Uterus (tissue), 3 donors: ENCODE measurements at regions not wholly inside any gene's neighbourhood (a gene's known extent, or its start where the extent isn't known, plus 50 kb on each side); places are given as distances from the start of the nearest gene placed in this dataset.

Experiments used
- DNase-seq, 2 donors: peaks; one replicate each; pipeline ENCODE4 v3.0.0-alpha.2; 2019 to 2020
- H3K27ac ChIP-seq, 2 donors: fragments of 200-600 bp; sonication (generic); 1 replicate in 1 of 2; 2 replicates in 1 of 2; pipeline ENCODE4 v1.5.1; 2016 to 2018
- H3K27me3 ChIP-seq, 2 donors: fragments of 200-600 bp; sonication (generic); one replicate each; pipeline ENCODE4 v1.5.1; 2018 to 2019; ENCODE audit warnings: control low read depth in 1 of 2
- H3K36me3 ChIP-seq, 2 donors: fragments of 200-600 bp; sonication (generic); one replicate each; pipeline ENCODE4 v1.5.1; 2019; ENCODE audit warnings: control low read depth in 1 of 2
- H3K4me1 ChIP-seq, 2 donors: fragments of 200-600 bp; sonication (generic); one replicate each; pipeline ENCODE4 v1.5.1; 2018 to 2019; ENCODE audit warnings: control low read depth in 1 of 2
- H3K4me3 ChIP-seq, 2 donors: fragments of 200-600 bp; sonication (generic); 1 replicate in 1 of 2; 2 replicates in 1 of 2; pipeline ENCODE4 v1.5.1; 2018 to 2019; ENCODE audit warnings: mild to moderate bottlenecking in 1 of 2
- H3K9me3 ChIP-seq, 2 donors: fragments of 200-600 bp; sonication (generic); one replicate each; pipeline ENCODE4 v1.5.1; 2019; ENCODE audit warnings: control low read depth in 1 of 2
- POLR2A ChIP-seq, 2 donors: fragments of 450-650 bp; IDR thresholded peaks; one replicate each; pipeline ENCODE4 v1.6.1; 2016; ENCODE audit warnings: antibody characterized with exemption in 2 of 2, mild to moderate bottlenecking in 1 of 2, moderate library complexity in 1 of 2
- intact Hi-C: fragments of 100-400 bp; cut with DNase I; formaldehyde crosslinking; loops from one replicate; pipeline ENCODE4 v1.15.1; 2023; ENCODE audit warnings: low total_unique reads
- TF ChIP-seq, protein P1 (sequence below), 4 experiments: fragments of 200-600 bp in 2 of 4; fragments of 450-650 bp in 2 of 4; sonication (generic) in 2 of 4; IDR thresholded peaks; one replicate each; pipeline ENCODE4 v1.5.1; 2016 to 2019; ENCODE audit warnings: antibody characterized with exemption in 4 of 4, mild to moderate bottlenecking in 2 of 4, moderate library complexity in 1 of 4
- donor health status: DM: yes; HTN: yes; CAD: no.

DNA sequence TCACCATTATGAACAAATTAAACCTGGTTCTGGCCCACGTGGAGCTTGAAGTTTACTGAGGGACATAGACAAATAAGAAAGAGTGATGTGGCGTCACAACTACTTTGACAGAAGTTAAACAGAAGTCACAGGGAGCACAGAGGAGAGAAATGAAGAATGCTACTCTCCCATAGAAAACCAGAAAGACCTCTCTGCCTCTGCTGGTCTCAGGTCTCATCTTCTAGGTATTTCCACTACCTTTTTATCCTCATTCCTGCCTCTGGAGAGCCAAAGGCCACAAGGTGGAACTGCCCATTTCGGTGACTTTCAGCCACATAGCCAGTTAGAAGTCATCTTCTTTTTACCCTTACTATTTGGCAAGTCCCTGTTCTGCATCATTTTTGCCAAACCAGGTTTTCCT lies 170.5 kb downstream of the CAND1 start:
- intact Hi-C loops, result no loop called here
- H3K9me3 ChIP-seq, result no peaks in the 10 kb centered on the region
- no peaks in the 10 kb centered on the region for H3K27me3 ChIP-seq
- peaks cover 0 to 5% of the 10 kb centered on the region in 2 donors for H3K4me1 ChIP-seq
- TF ChIP-seq, protein P1, sequence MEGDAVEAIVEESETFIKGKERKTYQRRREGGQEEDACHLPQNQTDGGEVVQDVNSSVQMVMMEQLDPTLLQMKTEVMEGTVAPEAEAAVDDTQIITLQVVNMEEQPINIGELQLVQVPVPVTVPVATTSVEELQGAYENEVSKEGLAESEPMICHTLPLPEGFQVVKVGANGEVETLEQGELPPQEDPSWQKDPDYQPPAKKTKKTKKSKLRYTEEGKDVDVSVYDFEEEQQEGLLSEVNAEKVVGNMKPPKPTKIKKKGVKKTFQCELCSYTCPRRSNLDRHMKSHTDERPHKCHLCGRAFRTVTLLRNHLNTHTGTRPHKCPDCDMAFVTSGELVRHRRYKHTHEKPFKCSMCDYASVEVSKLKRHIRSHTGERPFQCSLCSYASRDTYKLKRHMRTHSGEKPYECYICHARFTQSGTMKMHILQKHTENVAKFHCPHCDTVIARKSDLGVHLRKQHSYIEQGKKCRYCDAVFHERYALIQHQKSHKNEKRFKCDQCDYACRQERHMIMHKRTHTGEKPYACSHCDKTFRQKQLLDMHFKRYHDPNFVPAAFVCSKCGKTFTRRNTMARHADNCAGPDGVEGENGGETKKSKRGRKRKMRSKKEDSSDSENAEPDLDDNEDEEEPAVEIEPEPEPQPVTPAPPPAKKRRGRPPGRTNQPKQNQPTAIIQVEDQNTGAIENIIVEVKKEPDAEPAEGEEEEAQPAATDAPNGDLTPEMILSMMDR (IDR thresholded peaks at IDR 0.05), result no peak
- TF ChIP-seq POLR2A (IDR thresholded peaks at IDR 0.05), result no peak
- H3K27ac ChIP-seq, result no peak overlapping the region
- no peaks in the 10 kb centered on the region for H3K36me3 ChIP-seq
- no peak for DNase-seq
- H3K4me3 ChIP-seq, result no peak overlapping the region

DNA sequence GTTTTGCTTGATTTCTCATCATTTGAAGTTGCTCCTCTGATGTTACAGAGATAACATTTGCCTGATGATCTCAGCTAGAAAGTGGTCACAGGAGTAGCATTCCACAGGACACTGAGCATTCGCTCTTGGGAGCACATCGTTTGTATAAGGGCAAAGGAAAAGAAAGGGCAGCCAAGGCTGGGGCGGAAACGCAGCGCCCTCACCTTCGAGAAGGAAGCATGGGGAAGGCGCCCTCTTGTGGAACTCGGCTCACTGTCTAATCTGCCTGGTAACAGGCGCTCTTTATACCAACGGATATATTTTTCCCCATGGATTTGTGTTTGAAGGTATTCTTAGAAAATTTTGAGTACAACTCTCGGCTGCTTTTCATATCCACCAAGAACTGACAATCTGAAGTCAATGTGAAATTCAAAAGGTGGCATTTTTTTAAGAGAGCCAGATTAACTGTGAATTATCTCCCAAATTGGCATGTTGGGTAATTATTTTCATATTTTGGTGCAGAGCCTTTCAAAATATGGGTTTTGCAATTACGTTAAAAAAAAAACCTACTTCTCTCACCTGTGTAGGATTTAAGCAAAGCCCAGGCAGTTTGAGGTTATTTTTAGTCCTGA lies 172.7 kb downstream of the CAND1 start:
- Histone ChIP-seq H3K36me3 (no peaks in the 10 kb centered on the region), H3K27me3 (no peaks in the 10 kb centered on the region), H3K4me3 (no peak overlapping the region), H3K9me3 (no peaks in the 10 kb centered on the region), H3K27ac (peak overlapping the region; percentile 18 to 27), H3K4me1 (peaks cover 0 to 5% of the 10 kb centered on the region in 2 donors)
- TF ChIP-seq POLR2A (IDR thresholded peaks at IDR 0.05), result no peak
- TF ChIP-seq, protein P1 (IDR thresholded peaks at IDR 0.05), result peak; percentile 76 to 79 (median 76)
- DNase-seq, result peak; percentile 83 to 84
- intact Hi-C loops, result no loop called here

- Histone ChIP-seq H3K27ac (no peak overlapping the region), H3K36me3 (no peaks in the 10 kb centered on the region), H3K4me1 (peaks cover 0 to 5% of the 10 kb centered on the region in 2 donors), H3K27me3 (no peaks in the 10 kb centered on the region), H3K4me3 (no peak overlapping the region), H3K9me3 (no peaks in the 10 kb centered on the region)
- peak in 1 of 2 donors; percentile 18 for DNase-seq
- intact Hi-C loops, result no loop called here
- TF ChIP-seq POLR2A (IDR thresholded peaks at IDR 0.05), result no peak
- TF ChIP-seq, protein P1 (IDR thresholded peaks at IDR 0.05), result no peak
Observed at GRCh38 chr12:67442347-67442841, 173.2 kb downstream of the CAND1 start.

DNA sequence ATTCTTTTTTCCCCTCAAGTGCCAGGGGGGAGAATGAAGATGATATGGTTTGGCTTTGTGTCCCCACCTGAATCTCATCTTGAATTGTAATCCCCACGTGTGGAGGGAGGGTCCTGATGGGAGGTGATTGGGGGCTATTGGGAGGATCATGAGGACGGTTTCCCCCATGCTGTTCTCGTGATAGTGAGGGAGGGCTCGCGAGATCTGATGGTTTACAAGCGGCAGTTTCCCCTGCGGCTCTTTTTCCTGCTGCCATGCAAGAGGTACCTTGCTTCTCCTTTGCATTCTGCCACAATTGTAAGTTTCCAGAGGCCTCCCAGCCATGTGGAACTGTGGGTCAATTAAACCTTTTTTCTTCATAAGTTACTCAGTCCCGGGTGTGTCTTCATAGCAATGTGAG lies 173.7 kb downstream of the CAND1 start:
- H3K36me3 ChIP-seq, result no peaks in the 10 kb centered on the region
- intact Hi-C loops, result no loop called here
- no peak overlapping the region for H3K27ac ChIP-seq
- DNase-seq, result no peak
- H3K27me3 ChIP-seq, result no peaks in the 10 kb centered on the region
- no peak for TF ChIP-seq POLR2A (IDR thresholded peaks at IDR 0.05)
- H3K9me3 ChIP-seq, result no peaks in the 10 kb centered on the region
- no peak overlapping the region for H3K4me3 ChIP-seq
- H3K4me1 ChIP-seq, result peaks cover 0 to 5% of the 10 kb centered on the region in 2 donors

DNA sequence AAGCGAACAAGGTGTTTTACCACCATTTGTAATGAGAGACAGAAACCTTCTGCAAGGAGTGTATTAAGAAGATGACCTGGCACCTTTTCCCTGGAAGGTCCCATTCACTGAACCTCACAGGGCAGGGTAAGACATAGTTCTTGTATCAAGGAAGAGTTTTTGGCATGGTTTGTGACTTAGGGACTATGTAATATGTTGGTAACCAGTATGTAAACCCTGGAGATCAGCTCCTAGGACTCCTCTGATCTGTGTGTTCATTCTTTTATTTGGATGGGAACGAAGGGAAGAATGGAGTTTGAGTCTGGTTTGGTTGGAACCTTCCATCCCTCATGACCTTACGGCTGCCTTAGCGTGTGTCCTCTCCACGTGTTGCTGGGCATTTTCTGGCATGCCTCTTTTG lies 175.4 kb downstream of the CAND1 start:
- no peak overlapping the region for H3K4me3 ChIP-seq
- H3K27me3 ChIP-seq, result no peaks in the 10 kb centered on the region
- H3K4me1 ChIP-seq, result peaks cover 0 to 5% of the 10 kb centered on the region in 2 donors
- no peak for DNase-seq
- H3K36me3 ChIP-seq, result no peaks in the 10 kb centered on the region
- H3K9me3 ChIP-seq, result no peaks in the 10 kb centered on the region
- no peak overlapping the region for H3K27ac ChIP-seq
- TF ChIP-seq, protein P1 (IDR thresholded peaks at IDR 0.05), result no peak
- TF ChIP-seq POLR2A (IDR thresholded peaks at IDR 0.05), result no peak
- intact Hi-C loops, result no loop called here
